Fibroblast of gingiva (primary cell): ENCODE measurements at regions not wholly inside any gene's neighbourhood (a gene's known extent, or its start where the extent isn't known, plus 50 kb on each side); places are given as distances from the start of the nearest gene placed in this dataset.
"Not testable (repeated sequence)": the region's sequence is repeated elsewhere in the genome, so short reads cannot be mapped to it uniquely, and the experiment has no call there.

ENCODE experiments used
- DNase-seq: peaks from one replicate; pipeline ENCODE4 v3.0.0-alpha.2; 2011; ENCODE audit warnings: low read depth

DNA sequence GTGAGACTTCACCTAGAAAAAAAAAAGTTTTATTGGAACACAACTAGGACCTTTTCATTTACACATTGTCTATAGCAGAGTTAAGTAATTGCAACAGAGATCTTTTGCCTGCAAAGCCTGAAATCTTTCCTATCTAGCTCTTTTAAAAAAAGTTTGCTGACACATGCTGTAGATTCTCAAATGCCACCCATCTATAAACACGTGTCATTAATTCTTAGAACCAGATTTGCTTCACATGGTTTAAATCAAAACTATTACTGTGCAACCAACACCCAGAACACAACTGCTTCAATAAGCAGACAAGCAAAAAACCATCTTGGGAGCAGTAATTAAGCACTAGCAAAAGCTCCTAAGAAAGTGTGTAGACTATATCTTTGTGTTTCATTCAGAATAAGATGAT, 55.0 kb downstream of the OXSM start:
- DNase-seq, result peak; percentile 6

DNA sequence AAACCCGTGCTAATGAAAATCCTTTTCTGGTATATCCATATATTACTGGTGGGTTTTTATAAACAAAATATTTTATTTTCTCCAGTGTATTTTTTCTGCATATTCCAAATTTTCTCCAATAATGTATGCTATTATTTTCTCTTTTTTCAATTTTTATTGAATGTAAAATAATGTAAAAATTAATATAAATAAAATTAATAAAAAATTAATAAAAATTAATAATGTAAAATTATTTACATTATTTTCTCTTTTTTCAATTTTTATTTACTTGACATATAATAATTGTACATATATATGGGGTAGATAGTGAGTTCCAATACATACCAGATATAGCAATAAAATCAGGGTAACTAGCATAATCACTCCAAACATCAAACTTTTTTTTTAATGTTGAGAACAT, 56.4 kb downstream of the OXSM start:
- DNase-seq, result no peak

DNA sequence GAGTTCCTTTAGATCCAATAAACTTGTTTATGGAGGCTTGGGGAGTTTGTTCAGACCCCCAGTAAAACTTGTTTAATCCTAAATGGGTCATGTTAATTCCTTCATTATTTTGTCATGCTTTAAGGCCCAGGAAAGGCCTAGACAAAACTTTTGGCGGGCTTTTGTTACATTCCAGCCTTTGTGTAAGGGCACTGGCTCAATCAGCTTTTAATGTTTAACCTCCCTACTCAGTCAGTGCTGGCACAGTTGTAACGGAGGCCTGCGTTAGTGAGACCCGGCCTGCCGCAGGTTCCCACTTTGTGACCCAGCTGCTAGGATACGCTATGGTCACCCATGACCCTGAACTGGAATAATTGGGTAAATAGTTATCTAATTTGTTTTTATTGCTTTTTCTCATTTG, 59.2 kb downstream of the OXSM start:
- DNase-seq, result no peak

DNA sequence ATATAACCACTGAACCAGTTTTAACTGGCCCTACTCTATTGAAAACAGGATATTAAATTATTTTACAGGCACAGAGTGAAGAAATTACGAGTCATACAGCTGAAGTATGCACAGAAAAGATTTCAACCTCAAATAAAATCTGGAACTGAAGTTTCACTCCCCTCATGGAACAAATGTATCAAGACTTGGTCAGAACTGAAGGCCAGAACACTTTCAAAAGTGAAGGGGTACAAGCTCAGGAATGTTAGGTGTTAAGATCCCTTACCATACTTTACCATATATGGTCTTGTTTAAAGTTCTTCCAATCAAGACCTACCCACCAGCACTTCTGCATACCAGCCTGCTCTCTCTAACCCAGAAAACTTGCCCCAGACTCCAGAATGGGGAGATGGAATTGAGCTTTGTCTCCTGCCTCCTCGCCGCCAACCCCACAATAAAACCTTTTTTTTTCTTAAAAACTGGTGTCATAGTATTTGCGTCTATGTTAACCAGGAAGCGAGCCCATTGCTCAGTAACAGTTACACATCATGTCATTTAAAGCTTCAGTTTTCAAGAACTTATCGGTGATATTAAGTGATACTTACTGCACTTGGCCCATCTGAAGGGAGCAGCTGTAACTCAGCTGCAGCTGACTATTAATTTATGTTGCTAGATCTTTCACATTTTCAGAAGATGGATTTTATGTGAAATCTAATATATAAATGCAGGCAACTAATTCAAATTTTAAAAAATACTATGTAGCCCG, 59.9 kb downstream of the OXSM start:
- DNase-seq, result no peak

DNA sequence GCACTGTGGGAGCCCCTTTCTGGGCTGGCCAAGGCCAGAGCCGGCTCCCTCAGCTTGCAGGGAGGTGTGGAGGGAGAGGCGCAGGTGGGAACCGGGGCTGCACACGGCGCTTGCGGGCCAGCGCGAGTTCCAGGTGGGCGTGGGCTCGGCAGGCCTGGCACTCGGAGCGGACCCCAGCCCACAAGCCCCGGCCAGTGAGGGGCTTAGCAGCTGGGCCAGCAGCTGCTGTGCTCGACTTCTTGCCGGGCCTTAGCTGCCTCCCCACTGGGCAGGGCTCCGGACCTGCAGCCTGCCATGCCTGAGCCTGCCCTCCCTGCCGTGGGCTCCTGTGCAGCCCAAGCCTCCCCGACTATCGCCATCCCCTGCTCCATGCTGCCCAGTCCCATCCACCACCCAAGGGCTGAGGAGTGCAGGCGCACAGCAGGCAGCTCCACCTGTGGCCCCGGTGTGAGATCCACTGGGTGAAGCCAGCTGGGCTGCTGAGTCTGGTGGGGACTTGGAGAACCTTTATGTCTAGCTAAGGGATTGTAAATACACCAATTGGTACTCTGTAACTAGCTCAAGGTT, 61.9 kb downstream of the OXSM start:
- not testable (repeated sequence) for DNase-seq

DNA sequence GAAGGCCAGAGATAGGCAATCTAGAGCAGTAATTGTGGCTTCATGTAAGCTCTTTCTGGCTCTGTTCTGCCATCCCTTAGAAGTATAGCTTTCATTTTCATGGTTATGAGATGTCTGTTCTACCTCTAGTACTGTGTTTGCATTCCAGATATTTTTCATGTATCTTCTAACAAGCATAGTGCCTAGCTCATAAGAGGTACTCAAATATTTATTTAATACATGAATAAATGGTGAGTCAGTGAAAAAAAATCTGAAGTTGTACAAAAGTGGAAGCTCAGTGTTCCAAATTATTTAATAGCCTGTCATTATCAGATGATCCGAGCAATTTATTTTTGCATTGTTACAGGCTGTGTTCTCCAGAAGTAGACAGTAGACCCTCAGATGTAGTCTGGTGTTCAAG, 64.3 kb downstream of the OXSM start:
- no peak for DNase-seq

DNA sequence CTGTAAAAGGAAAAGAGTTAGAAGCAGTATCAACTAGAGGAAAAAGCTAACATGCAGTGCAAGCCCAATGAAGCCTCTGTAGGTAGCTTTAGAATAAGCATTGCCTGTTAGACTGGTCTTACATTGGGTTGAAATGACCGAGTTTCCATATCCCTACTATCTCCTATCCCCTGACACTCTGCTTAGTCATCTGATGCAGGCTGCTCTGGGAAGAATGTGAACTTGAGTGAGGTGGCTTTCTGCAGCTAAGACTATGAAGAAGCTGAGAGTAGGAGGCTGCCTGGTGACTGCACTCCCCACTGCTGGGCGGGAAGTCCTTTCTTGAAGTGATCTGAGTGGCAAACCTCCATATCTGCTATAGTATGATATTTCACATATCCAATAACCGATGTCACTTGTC, 64.7 kb downstream of the OXSM start:
- DNase-seq, result no peak

DNA sequence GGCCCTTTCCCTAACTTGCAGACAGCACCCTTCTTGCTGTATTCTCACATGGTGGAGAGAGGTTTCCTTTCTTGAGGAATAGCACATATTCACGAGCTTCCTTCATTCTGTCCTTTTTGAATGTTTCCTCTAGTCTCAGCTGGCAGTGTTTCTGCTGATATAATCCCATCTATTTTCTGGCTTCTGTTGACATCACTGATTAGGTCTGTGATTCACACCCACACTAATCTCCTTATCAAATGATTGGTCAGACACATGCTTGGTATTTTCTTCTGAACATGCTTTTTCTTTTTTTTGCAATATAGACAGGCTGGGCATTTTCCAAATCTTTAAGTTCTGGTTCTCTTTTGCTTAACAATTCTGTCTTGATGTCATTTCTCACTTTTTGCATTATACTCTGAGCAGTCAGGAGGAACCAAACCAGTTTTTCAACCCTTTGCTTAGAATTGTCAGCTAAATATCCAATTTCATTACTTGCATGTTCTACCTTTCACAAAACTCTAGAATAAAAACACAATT, 65.4 kb downstream of the OXSM start:
- DNase-seq, result no peak

DNA sequence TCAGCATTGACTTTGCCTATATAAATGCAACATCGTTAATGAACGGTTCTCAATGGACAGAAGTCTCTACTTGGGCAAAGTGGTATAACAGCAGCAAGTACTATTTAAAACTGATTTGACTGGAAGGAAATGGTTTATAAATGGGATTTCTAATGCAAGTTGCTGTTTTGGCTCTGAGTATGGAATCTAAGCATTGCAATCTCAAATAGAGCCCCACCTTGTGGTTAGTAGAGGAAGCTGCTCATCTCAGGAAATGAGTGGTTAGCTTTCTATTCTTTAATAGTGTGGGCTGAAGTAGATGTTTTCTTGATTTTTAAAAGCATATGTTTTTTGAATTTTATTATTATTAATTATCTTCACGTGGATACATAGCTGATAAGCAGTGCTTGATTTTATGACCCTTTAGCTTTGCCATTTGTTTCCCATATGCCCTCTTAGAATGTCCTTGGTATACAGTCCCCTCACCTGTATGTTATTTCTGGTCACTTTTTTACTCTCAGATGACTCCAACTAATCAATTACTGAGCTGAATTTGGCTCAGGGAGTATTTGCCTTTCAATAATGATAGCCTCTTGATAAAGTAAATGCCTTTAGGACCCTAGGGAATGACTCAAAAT, 67.1 kb downstream of the OXSM start:
- peak; percentile 47 for DNase-seq

DNA sequence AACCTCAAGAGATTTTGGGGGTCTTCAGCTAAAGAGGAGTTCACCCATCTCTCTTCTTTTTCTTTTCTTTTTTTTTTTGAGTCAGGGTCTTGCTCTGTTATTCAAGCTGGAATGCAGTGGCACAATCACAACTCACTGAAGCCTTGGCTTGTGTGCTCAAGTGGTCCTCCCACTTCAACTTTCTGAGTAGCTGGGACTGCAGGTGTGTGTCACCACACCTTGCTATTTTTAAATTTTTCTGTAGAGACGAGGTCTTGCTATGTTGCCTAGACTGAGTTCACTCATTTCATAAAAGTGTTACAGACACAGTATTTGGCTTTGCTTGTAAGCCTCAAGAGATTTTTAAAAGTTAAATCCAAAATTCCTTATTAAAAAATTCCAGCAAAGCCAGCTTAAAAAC, 71.7 kb downstream of the OXSM start:
- DNase-seq, result no peak

DNA sequence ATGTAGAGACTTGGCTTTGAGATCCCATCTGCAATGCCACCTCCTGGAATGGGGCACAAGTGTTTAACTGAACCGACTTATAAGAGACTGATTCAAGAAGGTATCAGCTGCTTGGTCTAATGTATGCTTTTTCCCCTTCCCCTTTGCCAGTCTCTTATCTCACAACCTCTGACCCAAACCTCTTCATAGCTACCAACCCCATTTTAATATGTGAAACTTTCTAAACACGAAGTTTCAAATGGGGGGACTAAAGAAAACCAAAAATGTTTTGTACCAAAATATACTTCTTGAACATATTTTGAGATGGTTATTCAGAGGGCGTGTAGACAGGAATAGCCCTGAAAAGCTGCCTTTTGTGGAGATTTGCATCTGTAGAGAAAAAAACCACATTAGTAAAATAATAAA, 73.1 kb downstream of the OXSM start:
- no peak for DNase-seq

DNA sequence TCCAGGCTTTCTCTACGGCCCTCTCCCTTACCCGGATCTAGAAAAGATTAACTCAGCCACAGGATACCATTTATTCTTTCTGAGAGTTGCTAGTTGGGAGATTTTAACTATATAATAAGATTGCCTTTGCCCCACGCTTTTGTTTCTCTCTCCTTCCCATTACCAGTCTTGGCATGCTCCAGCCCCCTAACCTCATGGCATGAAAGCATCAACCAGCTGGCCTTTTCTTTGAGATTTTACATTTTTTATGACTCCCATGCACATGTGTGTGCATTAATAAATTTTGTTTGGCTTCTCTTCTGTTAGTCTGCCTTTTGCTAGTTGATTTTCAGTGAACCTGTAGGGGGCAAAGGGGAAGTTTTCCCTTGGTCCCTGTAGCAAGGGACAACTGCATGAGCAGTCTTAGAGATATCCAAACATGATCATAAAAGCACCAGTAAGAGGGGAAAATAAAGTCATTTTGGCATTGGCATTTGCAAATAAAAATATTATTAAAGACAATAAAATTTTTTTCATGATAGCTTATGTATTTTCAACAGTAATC, 73.6 kb downstream of the OXSM start:
- no peak for DNase-seq

DNA sequence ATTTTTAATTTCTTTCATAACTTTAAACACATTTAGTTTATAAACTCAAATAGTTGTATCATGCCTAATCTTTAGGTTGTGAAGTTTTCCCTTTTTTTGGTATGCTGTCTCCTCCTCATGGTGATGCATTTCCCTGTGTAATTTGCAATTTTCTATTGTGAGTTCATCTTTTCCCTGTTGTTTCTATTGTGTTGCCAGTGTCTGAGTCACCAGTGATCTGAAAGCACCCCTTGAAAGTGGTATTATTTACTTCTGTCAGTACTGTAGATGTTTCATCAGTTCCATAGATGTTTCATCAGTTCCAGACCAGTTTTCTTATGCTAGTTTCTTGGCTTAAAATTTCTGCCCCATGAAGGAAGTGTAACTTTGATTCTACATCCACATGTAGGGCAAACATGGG, 80.6 kb downstream of the OXSM start:
- DNase-seq, result no peak

DNA sequence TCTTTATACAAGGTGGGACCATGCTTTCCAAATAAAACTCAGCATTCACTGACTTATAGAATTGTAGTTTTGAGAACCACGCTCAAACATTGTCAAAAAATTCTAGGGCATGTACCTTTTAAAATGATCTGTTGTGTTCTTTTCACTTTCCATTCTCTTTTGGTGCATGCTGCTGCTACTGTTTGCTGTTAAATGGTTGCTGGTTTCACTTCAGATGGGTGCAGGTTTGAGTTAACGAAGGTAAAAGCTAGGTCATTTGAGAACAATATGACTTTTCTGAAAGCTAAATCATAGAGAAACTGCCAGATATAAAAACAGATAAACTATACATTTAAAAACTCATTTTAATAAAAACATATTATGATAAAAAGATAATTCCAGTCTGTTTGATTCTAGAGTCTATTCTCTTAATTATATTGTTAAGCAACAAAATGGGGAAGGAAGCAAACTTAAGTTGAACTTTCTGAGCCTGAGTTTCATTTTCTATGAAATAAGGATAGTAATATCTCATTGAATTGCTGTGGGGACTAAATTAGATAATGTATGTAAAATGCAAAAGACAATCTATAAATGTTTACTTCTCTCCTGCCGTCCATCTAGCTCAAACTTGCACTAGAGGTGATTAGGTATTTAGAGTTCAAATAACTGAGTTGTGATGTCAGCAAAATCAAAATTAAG, 82.4 kb downstream of the OXSM start:
- no peak for DNase-seq

DNA sequence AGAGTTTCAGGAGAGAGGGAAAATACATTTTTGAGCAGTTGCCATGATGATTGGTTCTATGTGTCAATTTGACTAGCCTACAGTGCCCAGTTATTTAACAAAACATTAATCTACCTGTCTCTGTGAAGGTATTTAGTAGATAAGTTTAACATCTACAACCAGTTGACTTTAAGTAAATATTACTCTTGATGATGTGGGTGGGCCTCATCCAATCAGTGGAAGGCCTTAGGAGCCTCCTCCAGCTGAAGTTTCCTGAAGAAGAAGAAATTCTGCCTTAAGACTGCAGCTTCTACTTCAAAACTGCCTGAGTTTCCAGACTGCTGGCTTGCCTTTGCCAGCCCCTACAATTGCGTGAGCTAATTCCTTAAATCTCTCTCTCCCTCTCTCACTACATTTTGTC, 93.6 kb downstream of the OXSM start:
- no peak for DNase-seq

DNA sequence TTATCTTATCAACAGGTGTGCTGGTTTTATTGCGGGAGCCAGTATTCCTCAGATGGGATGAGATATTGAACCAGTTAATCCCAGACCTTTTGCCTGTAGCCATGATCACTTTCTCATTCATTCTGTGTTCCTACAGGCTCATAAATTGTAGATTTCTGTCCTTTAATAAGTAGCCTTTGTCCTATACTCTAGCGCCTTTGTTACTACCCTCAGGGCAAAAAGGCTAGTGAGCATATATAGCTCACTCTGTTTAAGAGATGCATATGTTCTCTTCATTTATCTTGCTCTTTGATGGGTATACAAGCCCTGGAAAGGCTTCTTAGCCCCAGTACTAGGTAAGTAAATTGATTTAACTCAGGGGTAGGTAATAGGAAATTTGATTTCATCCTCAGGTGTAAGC, 95.1 kb downstream of the OXSM start:
- no peak for DNase-seq

DNA sequence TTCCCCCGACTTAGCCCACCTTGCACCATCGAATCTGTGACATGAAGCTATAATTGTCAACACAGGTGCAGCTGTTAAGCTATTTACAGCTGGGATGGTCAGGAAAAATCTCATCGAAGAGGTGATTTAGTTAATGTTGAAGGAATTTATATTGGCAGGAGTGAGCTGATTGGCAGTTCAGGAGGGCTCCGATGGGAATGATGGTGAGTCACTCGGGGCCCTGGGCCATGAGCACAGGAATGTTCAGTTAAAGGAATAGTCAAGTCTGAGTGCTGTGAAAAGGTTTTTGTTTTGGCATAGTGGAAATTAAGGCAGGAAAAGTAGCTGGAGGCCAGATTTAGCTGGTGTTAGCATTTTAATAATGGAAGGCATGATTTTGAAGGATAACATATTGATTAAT, 95.7 kb downstream of the OXSM start:
- no peak for DNase-seq

DNA sequence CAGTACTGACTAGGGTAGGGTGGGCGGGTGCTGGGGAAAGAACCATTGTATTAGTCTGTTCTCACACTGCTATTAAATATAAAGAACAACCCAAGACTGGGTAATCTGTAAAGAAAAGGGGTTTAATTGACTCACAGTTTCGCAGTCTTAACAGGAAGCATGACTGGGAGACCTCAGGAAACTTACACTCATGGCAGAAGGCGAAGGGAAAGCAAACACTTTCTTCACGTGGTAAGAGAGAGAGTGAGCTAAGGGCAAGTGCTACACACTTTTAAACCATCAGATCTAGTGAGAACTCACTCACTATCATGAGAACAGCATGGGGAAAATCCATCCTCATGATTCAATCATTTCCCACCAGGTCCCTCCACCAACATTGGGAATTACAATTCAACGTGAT, 98.0 kb downstream of the OXSM start:
- no peak for DNase-seq

DNA sequence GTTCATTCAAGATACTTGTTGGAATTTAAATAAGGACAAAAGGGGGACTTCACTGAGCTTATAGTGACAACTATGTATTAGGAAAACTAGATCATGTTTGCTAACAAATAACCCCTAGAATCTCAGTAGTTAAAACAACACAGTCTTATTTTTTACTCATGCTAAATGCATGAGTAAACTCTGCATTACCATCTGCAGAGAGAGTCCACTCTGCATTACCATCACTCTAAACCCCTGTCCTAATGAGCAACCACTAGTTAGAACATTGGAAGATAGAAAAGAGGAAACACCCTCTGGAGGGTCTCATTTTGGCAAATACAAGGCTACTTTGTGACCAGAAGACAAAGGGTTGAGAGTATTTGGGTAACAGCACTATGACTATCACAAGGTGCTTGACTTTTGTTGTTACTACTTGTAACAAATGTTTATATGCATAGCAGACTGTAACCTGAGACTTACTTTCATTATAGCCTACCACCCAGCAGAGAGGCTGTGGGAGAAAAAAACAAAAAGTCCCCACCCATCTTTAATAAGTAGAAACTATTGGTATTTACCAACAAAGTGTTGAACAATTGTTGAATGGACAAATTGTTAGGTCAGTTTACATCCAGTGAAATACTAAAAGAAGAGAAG, 99.1 kb downstream of the OXSM start:
- no peak for DNase-seq

DNA sequence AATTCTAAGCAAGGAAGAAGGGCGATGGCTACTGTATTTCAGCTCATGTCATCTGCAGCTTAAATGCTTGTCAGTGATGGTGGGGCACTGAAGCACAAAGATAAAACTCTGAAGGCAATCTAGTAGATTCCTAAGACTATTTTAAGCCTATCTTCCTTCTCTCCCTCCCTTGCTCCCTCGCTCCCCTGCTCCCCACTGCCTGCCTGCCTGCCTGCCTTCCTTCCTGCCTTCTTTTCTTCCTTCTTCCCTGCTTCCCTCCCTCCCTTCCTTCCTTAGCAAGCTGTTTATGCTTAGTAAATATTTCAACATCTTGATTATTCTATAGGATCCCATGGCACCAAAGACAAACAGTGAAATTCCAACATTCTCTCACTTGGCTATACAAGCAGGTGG, 99.6 kb downstream of the OXSM start:
- no peak for DNase-seq

DNA sequence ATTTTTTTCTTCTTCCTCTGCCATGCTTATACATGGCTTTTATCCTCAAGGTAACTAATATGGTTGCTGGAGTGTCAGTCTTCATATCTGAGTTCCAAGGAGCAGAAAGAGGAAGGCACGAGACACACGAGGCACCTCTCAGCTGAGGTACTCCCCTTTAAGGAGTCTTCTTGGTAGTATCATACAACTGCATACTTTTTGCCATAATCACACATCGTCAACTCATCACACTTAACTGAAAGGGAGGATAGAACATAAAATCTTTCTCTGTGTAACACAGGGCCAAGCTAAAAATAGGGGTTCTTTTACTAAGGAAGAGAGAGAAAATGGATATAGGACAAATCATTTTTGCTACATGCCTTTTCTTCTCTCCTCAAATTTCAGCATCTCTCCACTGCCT, 104.2 kb downstream of the OXSM start:
- DNase-seq, result no peak

DNA sequence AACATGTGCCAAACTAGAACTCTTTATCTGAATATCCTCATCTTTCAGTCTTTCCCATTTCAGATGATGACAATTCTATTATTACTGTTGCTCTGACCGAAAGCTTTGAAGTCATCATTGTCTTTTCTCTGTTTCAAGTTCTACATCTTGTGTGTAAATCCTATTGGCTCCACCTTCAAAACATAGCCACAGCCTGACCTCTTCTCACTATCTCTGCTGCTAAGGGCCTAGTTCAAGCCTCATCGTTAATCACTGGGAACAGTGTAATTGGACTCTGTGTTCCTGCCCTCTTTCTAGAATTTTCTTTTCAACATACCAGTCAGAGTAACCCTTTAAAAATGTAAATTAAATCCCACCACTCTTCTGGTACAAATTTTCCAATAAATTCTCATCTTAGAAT, 105.1 kb downstream of the OXSM start:
- no peak for DNase-seq
